ENCODE measurements at regions not wholly inside any gene's neighbourhood (a gene's known extent, or its start where the extent isn't known, plus 50 kb on each side); places are given as distances from the start of the nearest gene placed in this dataset.

- no peak for DNase-seq
- Histone ChIP-seq H3K27ac (no peak overlapping the region), H3K9me3 (no peaks in the 10 kb centered on the region), H3K4me3 (no peak overlapping the region), H3K4me1 (no peaks in the 10 kb centered on the region), H3K27me3 (no peaks in the 10 kb centered on the region), H3K36me3 (ENCODE audit: low read depth, missing control alignments) (no peaks in the 10 kb centered on the region)
- no peak for TF ChIP-seq POLR2A (IDR thresholded peaks at IDR 0.05)
- TF ChIP-seq CTCF (IDR thresholded peaks at IDR 0.05) = no peak
- intact Hi-C loops (cut with DNase I; ENCODE audit: low total_unique reads) = no loop called here
- WGBS, 2 donors = 73 to 82% methylated on average over 2 of the region's 2 CpGs
Measured at GRCh38 chr5:6904860-6905259, 191.6 kb downstream of the TENT4A start.

GRCh38 chr5:6905423-6905822 is 192.2 kb downstream of the TENT4A start:
- 64 to 67% methylated on average over 8 of the region's 8 CpGs for WGBS, 2 donors
- Histone ChIP-seq H3K9me3 (no peaks in the 10 kb centered on the region), H3K27me3 (no peaks in the 10 kb centered on the region), H3K4me3 (no peak overlapping the region), H3K27ac (no peak overlapping the region), H3K4me1 (no peaks in the 10 kb centered on the region), H3K36me3 (ENCODE audit: low read depth, missing control alignments) (no peaks in the 10 kb centered on the region)
- intact Hi-C loops (cut with DNase I; ENCODE audit: low total_unique reads) = no loop called here
- no peak for TF ChIP-seq CTCF (IDR thresholded peaks at IDR 0.05)
- TF ChIP-seq POLR2A (IDR thresholded peaks at IDR 0.05) = no peak
- no peak for DNase-seq

GRCh38 chr5:6905883-6906282 is 192.7 kb downstream of the TENT4A start:
- H3K9me3 ChIP-seq = no peaks in the 10 kb centered on the region
- intact Hi-C loops (cut with DNase I; ENCODE audit: low total_unique reads) = no loop called here
- H3K27me3 ChIP-seq = no peaks in the 10 kb centered on the region
- H3K4me1 ChIP-seq = no peaks in the 10 kb centered on the region
- no peak for DNase-seq
- H3K27ac ChIP-seq = no peak overlapping the region
- H3K4me3 ChIP-seq = no peak overlapping the region
- no peaks in the 10 kb centered on the region for H3K36me3 ChIP-seq (ENCODE audit: low read depth, missing control alignments)
- WGBS, 2 donors = 35 to 54% methylated on average over 5 of the region's 5 CpGs
- no peak for TF ChIP-seq POLR2A (IDR thresholded peaks at IDR 0.05)
- no peak for TF ChIP-seq CTCF (IDR thresholded peaks at IDR 0.05)

- H3K36me3 ChIP-seq (ENCODE audit: low read depth, missing control alignments) = no peaks in the 10 kb centered on the region
- intact Hi-C loops (cut with DNase I; ENCODE audit: low total_unique reads) = no loop called here
- no peaks in the 10 kb centered on the region for H3K9me3 ChIP-seq
- H3K27ac ChIP-seq = no peak overlapping the region
- 80 to 83% methylated on average over 8 of the region's 8 CpGs for WGBS, 2 donors
- H3K4me3 ChIP-seq = no peak overlapping the region
- no peaks in the 10 kb centered on the region for H3K4me1 ChIP-seq
- no peak for DNase-seq
- H3K27me3 ChIP-seq = no peaks in the 10 kb centered on the region
- TF ChIP-seq CTCF (IDR thresholded peaks at IDR 0.05) (no peak), POLR2A (IDR thresholded peaks at IDR 0.05) (no peak)
Measured at GRCh38 chr5:6907320-6907918, 194.2 kb downstream of the TENT4A start.

GRCh38 chr5:6909901-6910300 is 196.7 kb downstream of the TENT4A start:
- Histone ChIP-seq H3K27me3 (no peaks in the 10 kb centered on the region), H3K27ac (no peak overlapping the region), H3K4me1 (no peaks in the 10 kb centered on the region), H3K9me3 (no peaks in the 10 kb centered on the region), H3K36me3 (ENCODE audit: low read depth, missing control alignments) (no peaks in the 10 kb centered on the region), H3K4me3 (no peak overlapping the region)
- no peak for DNase-seq
- TF ChIP-seq CTCF (IDR thresholded peaks at IDR 0.05) (no peak), POLR2A (IDR thresholded peaks at IDR 0.05) (no peak)
- intact Hi-C loops (cut with DNase I; ENCODE audit: low total_unique reads) = no loop called here
- WGBS, 2 donors = 75 to 78% methylated on average over 4 of the region's 4 CpGs
